HAP-1 (cell line): ENCODE measurements at regions not wholly inside any gene's neighbourhood (a gene's known extent, or its start where the extent isn't known, plus 50 kb on each side); places are given as distances from the start of the nearest gene placed in this dataset.

ENCODE experiments used
- DNase-seq, 2 experiments: peaks; one replicate each; pipeline ENCODE4 v3.0.0-alpha.2; 2016 to 2020; ENCODE audit warnings: low spot score in 2 of 2
- H3K27me3 ChIP-seq: fragments of 250-450 bp; sonication (Bioruptor Pico); 2 replicates; pipeline ENCODE4 v1.5.1; 2020; ENCODE audit warnings: low read depth, mild to moderate bottlenecking, moderate library complexity
- H3K36me3 ChIP-seq: fragments of 250-450 bp; sonication (Bioruptor Pico); replicated peaks from 2 replicates; pipeline ENCODE4 v1.5.1; 2020; ENCODE audit warnings: mild to moderate bottlenecking
- H3K4me1 ChIP-seq: fragments of 250-450 bp; sonication (Bioruptor Pico); 2 replicates; pipeline ENCODE4 v1.5.1; 2020; ENCODE audit warnings: mild to moderate bottlenecking
- H3K4me3 ChIP-seq: fragments of 250-450 bp; sonication (Bioruptor Pico); 2 replicates; pipeline ENCODE4 v1.5.1; 2020; ENCODE audit warnings: mild to moderate bottlenecking, moderate library complexity
- H3K9me3 ChIP-seq: fragments of 250-450 bp; sonication (Bioruptor Pico); 2 replicates; pipeline ENCODE4 v1.5.1; 2020; ENCODE audit warnings: mild to moderate bottlenecking, moderate library complexity
- in situ Hi-C: fragments of 300-500 bp; cut with MboI; formaldehyde crosslinking; loops from 3 replicates; pipeline ENCODE4 v1.14.3; 2020; ENCODE audit warnings: low sequenced_read_pairs, inconsistent platforms, mixed read lengths

- in situ Hi-C loops: loop anchor here (25.0 kb wide), 1 partner anchor 172 kb away; no protein-coding TSS in a partner anchor
- no peaks in the 10 kb centered on the region for H3K9me3 ChIP-seq
- no peak for DNase-seq
- no peaks in the 10 kb centered on the region for H3K36me3 ChIP-seq
- H3K4me1 ChIP-seq: no peaks in the 10 kb centered on the region
- H3K27me3 ChIP-seq: no peaks in the 10 kb centered on the region
- H3K4me3 ChIP-seq: no peak overlapping the region
These were observed 60.8 kb upstream of the SMNDC1 start for GRCh38 chr10:110365356-110366143.

- Histone ChIP-seq H3K4me3 (no peak overlapping the region), H3K36me3 (no peaks in the 10 kb centered on the region), H3K9me3 (no peaks in the 10 kb centered on the region), H3K27me3 (no peaks in the 10 kb centered on the region), H3K4me1 (no peaks in the 10 kb centered on the region; the same call in 1 of the 2 replicates)
- no peak for DNase-seq
- in situ Hi-C loops: loop anchor here (25.0 kb wide), 1 partner anchor 171 kb away; no protein-coding TSS in a partner anchor
These were observed 61.9 kb upstream of the SMNDC1 start for GRCh38 chr10:110366635-110367034.

GRCh38 chr10:110368002-110368401 lies 63.3 kb upstream of the SMNDC1 start:
- no peaks in the 10 kb centered on the region; the same call in 1 of the 2 replicates for H3K4me1 ChIP-seq
- no peaks in the 10 kb centered on the region for H3K36me3 ChIP-seq
- no peaks in the 10 kb centered on the region for H3K27me3 ChIP-seq
- in situ Hi-C loops: loop anchor here (25.0 kb wide), 1 partner anchor 169 kb away; no protein-coding TSS in a partner anchor
- H3K9me3 ChIP-seq: no peaks in the 10 kb centered on the region
- DNase-seq: no peak
- H3K4me3 ChIP-seq: no peak overlapping the region

GRCh38 chr10:110368556-110368955 lies 63.8 kb upstream of the SMNDC1 start:
- in situ Hi-C loops: loop anchor here (25.0 kb wide), 1 partner anchor 169 kb away; no protein-coding TSS in a partner anchor
- H3K4me3 ChIP-seq: no peak overlapping the region

GRCh38 chr10:110370006-110370405 lies 65.3 kb upstream of the SMNDC1 start:
- H3K36me3 ChIP-seq: no peaks in the 10 kb centered on the region
- H3K9me3 ChIP-seq: no peaks in the 10 kb centered on the region
- H3K4me3 ChIP-seq: no peak overlapping the region
- H3K27me3 ChIP-seq: no peaks in the 10 kb centered on the region
- no peaks in the 10 kb centered on the region; the same call in 1 of the 2 replicates for H3K4me1 ChIP-seq
- in situ Hi-C loops: loop anchor here (25.0 kb wide), 1 partner anchor 167 kb away; no protein-coding TSS in a partner anchor
- DNase-seq: no peak

More at GRCh38 chr10:110368556-110368955, 63.8 kb upstream of the SMNDC1 start:
- Histone ChIP-seq H3K4me1 (no peaks in the 10 kb centered on the region; the same call in 1 of the 2 replicates), H3K9me3 (no peaks in the 10 kb centered on the region), H3K27me3 (no peaks in the 10 kb centered on the region), H3K36me3 (no peaks in the 10 kb centered on the region)
- DNase-seq: no peak

- no peaks in the 10 kb centered on the region for H3K9me3 ChIP-seq
- H3K4me3 ChIP-seq: no peak overlapping the region
- H3K27me3 ChIP-seq: no peaks in the 10 kb centered on the region
- in situ Hi-C loops: loop anchor here (25.0 kb wide), 1 partner anchor 165 kb away; no protein-coding TSS in a partner anchor
- H3K36me3 ChIP-seq: no peaks in the 10 kb centered on the region
- DNase-seq: no peak
- no peaks in the 10 kb centered on the region; the same call in 1 of the 2 replicates for H3K4me1 ChIP-seq
These were observed 67.9 kb upstream of the SMNDC1 start for GRCh38 chr10:110372656-110373055.

GRCh38 chr10:110373059-110373458 lies 68.3 kb upstream of the SMNDC1 start:
- Histone ChIP-seq H3K36me3 (no peaks in the 10 kb centered on the region), H3K27me3 (no peaks in the 10 kb centered on the region), H3K4me1 (no peaks in the 10 kb centered on the region; the same call in 1 of the 2 replicates), H3K9me3 (no peaks in the 10 kb centered on the region), H3K4me3 (no peak overlapping the region)
- no peak for DNase-seq
- in situ Hi-C loops: loop anchor here (25.0 kb wide), 1 partner anchor 164 kb away; no protein-coding TSS in a partner anchor

GRCh38 chr10:110373857-110374654 lies 69.3 kb upstream of the SMNDC1 start:
- H3K36me3 ChIP-seq: no peaks in the 10 kb centered on the region
- H3K9me3 ChIP-seq: no peaks in the 10 kb centered on the region
- in situ Hi-C loops: loop anchor here (25.0 kb wide), 1 partner anchor 163 kb away; no protein-coding TSS in a partner anchor
- no peak overlapping the region for H3K4me3 ChIP-seq
- DNase-seq: no peak
- H3K4me1 ChIP-seq: no peaks in the 10 kb centered on the region; the same call in 1 of the 2 replicates
- H3K27me3 ChIP-seq: no peaks in the 10 kb centered on the region

GRCh38 chr10:110375121-110375520 lies 70.4 kb upstream of the SMNDC1 start:
- no peak for DNase-seq
- Histone ChIP-seq H3K27me3 (no peaks in the 10 kb centered on the region), H3K4me1 (no peaks in the 10 kb centered on the region; the same call in 1 of the 2 replicates), H3K9me3 (no peaks in the 10 kb centered on the region), H3K36me3 (no peaks in the 10 kb centered on the region), H3K4me3 (no peak overlapping the region)
- in situ Hi-C loops: no loop called here

GRCh38 chr10:110376021-110376766 lies 71.5 kb upstream of the SMNDC1 start:
- no peaks in the 10 kb centered on the region; the same call in 1 of the 2 replicates for H3K4me1 ChIP-seq
- no peaks in the 10 kb centered on the region for H3K9me3 ChIP-seq
- in situ Hi-C loops: no loop called here
- H3K4me3 ChIP-seq: no peak overlapping the region
- H3K36me3 ChIP-seq: no peaks in the 10 kb centered on the region
- no peak for DNase-seq
- H3K27me3 ChIP-seq: peaks cover 2% of the 10 kb centered on the region; the same call in 1 of the 2 replicates

- Histone ChIP-seq H3K27me3 (peaks cover 2% of the 10 kb centered on the region; the same call in 1 of the 2 replicates), H3K36me3 (no peaks in the 10 kb centered on the region), H3K4me1 (no peaks in the 10 kb centered on the region), H3K4me3 (no peak overlapping the region), H3K9me3 (no peaks in the 10 kb centered on the region)
- DNase-seq: no peak
- in situ Hi-C loops: no loop called here
These were observed 72.0 kb upstream of the SMNDC1 start for GRCh38 chr10:110376767-110377160.

- Histone ChIP-seq H3K27me3 (peaks cover 2% of the 10 kb centered on the region; the same call in 1 of the 2 replicates), H3K4me1 (no peaks in the 10 kb centered on the region), H3K4me3 (no peak overlapping the region), H3K9me3 (no peaks in the 10 kb centered on the region), H3K36me3 (no peaks in the 10 kb centered on the region)
- no peak for DNase-seq
- in situ Hi-C loops: no loop called here
These were observed 73.3 kb upstream of the SMNDC1 start for GRCh38 chr10:110378006-110378405.

- in situ Hi-C loops: no loop called here
- DNase-seq: no peak
- Histone ChIP-seq H3K4me1 (no peaks in the 10 kb centered on the region), H3K36me3 (no peaks in the 10 kb centered on the region), H3K4me3 (no peak overlapping the region), H3K27me3 (peaks cover 2% of the 10 kb centered on the region; the same call in 1 of the 2 replicates), H3K9me3 (no peaks in the 10 kb centered on the region)
These were observed 73.9 kb upstream of the SMNDC1 start for GRCh38 chr10:110378533-110379108.
